GM12878 (cell line): ENCODE measurements at regions not wholly inside any gene's neighbourhood (a gene's known extent, or its start where the extent isn't known, plus 50 kb on each side); places are given as distances from the start of the nearest gene placed in this dataset.

Experiments used
- BCL11A ChIP-seq: IDR thresholded peaks from 2 replicates; pipeline ENCODE4 v1.6.1; 2011; ENCODE audit warnings: low read depth, low read length
- CBFB ChIP-seq: IDR thresholded peaks from 2 replicates; pipeline ENCODE4 v1.6.1; 2016; ENCODE audit warnings: antibody characterized with exemption, low read depth
- FOS ChIP-seq: IDR thresholded peaks from 3 replicates; pipeline ENCODE4 v1.6.1; 2011; ENCODE audit warnings: borderline replicate concordance; ENCODE audit not compliant: insufficient read length; ENCODE audit errors: extremely low read depth
- HDGF ChIP-seq: fragments of 450-650 bp; IDR thresholded peaks from 2 replicates; pipeline ENCODE4 v1.6.1; 2016; ENCODE audit warnings: antibody characterized with exemption
- MTA2 ChIP-seq: fragments of 450-650 bp; IDR thresholded peaks from 2 replicates; pipeline ENCODE4 v1.6.1; 2016; ENCODE audit warnings: low read depth, mild to moderate bottlenecking, moderate library complexity
- PAX5 ChIP-seq: IDR thresholded peaks from 2 replicates; pipeline ENCODE4 v1.6.1; 2011; ENCODE audit warnings: low read depth, low read length, borderline replicate concordance
- POU2F2 ChIP-seq: IDR thresholded peaks from 3 replicates; pipeline ENCODE4 v1.6.1; 2011; ENCODE audit warnings: low read depth, mild to moderate bottlenecking, low read length, borderline replicate concordance
- RELA ChIP-seq: fragments of 450-650 bp; IDR thresholded peaks from 2 replicates; pipeline ENCODE4 v1.8.0; 2014; ENCODE audit warnings: borderline replicate concordance; ENCODE audit not compliant: partially characterized antibody
- SUPT20H ChIP-seq: IDR thresholded peaks from 2 replicates; pipeline ENCODE4 v1.6.1; 2011; ENCODE audit warnings: low read depth, mild to moderate bottlenecking, low read length, moderate library complexity, borderline replicate concordance; ENCODE audit not compliant: control insufficient read depth
- TBL1XR1 ChIP-seq: IDR thresholded peaks from 2 replicates; pipeline ENCODE4 v1.6.1; 2012; ENCODE audit warnings: low read depth, low read length, improper control_type of control experiment
- TCF12 ChIP-seq: IDR thresholded peaks from 2 replicates; pipeline ENCODE4 v1.6.1; 2011; ENCODE audit warnings: low read depth, mild to moderate bottlenecking, low read length
- ZNF207 ChIP-seq: fragments of 450-650 bp; IDR thresholded peaks from 2 replicates; pipeline ENCODE4 v1.6.1; 2014; ENCODE audit warnings: antibody characterized with exemption, mild to moderate bottlenecking, borderline replicate concordance
- TF ChIP-seq, protein P1 (sequence below): fragments of 450-650 bp; formaldehyde crosslinking; IDR thresholded peaks from 2 replicates; pipeline ENCODE4 v1.4.0; 2020; ENCODE audit warnings: mild to moderate bottlenecking, moderate library complexity
- TF ChIP-seq, protein P2 (sequence below): fragments of 450-650 bp; IDR thresholded peaks from 2 replicates; pipeline ENCODE4 v1.6.1; 2016; ENCODE audit warnings: mild to moderate bottlenecking, moderate library complexity, borderline replicate concordance
- TF ChIP-seq, protein P3 (sequence below): IDR thresholded peaks from 2 replicates; pipeline ENCODE4 v1.6.1; 2012; ENCODE audit warnings: low read depth, low read length, improper control_type of control experiment
- TF ChIP-seq, protein P4 (sequence below): IDR thresholded peaks from 2 replicates; pipeline ENCODE4 v1.6.1; 2011; ENCODE audit warnings: borderline replicate concordance, low read depth, mild to moderate bottlenecking, moderate library complexity, low read length; ENCODE audit not compliant: insufficient read depth, poor library complexity, severe bottlenecking
- TF ChIP-seq, protein P5 (sequence below): fragments of 450-650 bp; IDR thresholded peaks from 2 replicates; pipeline ENCODE4 v1.6.1; 2017; ENCODE audit warnings: low read depth, mild to moderate bottlenecking, moderate library complexity

DNA sequence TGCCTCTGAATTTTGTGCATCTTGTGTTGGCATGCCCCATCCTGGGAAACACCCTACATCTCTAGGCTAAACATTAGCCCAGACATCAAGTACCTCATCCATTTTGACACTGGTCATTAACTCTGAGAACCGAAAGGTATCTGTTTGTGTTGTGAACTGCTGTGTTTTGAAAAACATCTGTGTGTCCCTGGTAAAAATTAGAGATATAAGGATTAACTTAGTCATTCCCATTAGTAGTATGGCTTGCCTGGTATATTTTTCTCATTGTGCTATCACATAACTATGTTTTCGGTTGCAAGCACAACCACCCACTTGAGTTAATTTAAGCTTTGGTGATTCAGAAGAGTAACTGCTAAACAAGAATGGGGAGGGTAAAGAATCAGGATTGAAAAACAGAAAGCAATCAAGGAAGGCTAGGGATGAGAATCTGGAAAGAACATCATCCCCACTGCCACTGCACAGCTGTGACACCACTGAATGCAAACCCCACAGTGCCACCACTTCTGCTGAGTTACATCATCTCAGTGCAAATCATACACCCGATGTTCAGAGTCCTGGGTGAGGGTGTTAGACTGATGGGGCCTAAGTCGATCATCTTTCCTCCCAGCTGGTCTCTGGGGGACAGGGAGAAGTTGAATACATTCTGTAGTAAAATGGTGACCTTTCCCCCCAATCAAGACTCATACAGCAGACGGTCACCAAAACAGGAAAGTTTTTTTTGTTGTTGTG, 234.0 kb downstream of the EPHA4 start (continued):
- no peak for TF ChIP-seq FOS
- TF ChIP-seq, protein P1, sequence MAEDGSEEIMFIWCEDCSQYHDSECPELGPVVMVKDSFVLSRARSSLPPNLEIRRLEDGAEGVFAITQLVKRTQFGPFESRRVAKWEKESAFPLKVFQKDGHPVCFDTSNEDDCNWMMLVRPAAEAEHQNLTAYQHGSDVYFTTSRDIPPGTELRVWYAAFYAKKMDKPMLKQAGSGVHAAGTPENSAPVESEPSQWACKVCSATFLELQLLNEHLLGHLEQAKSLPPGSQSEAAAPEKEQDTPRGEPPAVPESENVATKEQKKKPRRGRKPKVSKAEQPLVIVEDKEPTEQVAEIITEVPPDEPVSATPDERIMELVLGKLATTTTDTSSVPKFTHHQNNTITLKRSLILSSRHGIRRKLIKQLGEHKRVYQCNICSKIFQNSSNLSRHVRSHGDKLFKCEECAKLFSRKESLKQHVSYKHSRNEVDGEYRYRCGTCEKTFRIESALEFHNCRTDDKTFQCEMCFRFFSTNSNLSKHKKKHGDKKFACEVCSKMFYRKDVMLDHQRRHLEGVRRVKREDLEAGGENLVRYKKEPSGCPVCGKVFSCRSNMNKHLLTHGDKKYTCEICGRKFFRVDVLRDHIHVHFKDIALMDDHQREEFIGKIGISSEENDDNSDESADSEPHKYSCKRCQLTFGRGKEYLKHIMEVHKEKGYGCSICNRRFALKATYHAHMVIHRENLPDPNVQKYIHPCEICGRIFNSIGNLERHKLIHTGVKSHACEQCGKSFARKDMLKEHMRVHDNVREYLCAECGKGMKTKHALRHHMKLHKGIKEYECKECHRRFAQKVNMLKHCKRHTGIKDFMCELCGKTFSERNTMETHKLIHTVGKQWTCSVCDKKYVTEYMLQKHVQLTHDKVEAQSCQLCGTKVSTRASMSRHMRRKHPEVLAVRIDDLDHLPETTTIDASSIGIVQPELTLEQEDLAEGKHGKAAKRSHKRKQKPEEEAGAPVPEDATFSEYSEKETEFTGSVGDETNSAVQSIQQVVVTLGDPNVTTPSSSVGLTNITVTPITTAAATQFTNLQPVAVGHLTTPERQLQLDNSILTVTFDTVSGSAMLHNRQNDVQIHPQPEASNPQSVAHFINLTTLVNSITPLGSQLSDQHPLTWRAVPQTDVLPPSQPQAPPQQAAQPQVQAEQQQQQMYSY (CRISPR knock-in tag) = no peak
- TF ChIP-seq POU2F2 = no peak
- TF ChIP-seq, protein P2, sequence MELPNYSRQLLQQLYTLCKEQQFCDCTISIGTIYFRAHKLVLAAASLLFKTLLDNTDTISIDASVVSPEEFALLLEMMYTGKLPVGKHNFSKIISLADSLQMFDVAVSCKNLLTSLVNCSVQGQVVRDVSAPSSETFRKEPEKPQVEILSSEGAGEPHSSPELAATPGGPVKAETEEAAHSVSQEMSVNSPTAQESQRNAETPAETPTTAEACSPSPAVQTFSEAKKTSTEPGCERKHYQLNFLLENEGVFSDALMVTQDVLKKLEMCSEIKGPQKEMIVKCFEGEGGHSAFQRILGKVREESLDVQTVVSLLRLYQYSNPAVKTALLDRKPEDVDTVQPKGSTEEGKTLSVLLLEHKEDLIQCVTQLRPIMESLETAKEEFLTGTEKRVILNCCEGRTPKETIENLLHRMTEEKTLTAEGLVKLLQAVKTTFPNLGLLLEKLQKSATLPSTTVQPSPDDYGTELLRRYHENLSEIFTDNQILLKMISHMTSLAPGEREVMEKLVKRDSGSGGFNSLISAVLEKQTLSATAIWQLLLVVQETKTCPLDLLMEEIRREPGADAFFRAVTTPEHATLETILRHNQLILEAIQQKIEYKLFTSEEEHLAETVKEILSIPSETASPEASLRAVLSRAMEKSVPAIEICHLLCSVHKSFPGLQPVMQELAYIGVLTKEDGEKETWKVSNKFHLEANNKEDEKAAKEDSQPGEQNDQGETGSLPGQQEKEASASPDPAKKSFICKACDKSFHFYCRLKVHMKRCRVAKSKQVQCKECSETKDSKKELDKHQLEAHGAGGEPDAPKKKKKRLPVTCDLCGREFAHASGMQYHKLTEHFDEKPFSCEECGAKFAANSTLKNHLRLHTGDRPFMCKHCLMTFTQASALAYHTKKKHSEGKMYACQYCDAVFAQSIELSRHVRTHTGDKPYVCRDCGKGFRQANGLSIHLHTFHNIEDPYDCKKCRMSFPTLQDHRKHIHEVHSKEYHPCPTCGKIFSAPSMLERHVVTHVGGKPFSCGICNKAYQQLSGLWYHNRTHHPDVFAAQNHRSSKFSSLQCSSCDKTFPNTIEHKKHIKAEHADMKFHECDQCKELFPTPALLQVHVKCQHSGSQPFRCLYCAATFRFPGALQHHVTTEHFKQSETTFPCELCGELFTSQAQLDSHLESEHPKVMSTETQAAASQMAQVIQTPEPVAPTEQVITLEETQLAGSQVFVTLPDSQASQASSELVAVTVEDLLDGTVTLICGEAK = no peak
- TF ChIP-seq SUPT20H = no peak
- TF ChIP-seq BCL11A = no peak
- TF ChIP-seq TCF12 = no peak
- TF ChIP-seq, protein P3, sequence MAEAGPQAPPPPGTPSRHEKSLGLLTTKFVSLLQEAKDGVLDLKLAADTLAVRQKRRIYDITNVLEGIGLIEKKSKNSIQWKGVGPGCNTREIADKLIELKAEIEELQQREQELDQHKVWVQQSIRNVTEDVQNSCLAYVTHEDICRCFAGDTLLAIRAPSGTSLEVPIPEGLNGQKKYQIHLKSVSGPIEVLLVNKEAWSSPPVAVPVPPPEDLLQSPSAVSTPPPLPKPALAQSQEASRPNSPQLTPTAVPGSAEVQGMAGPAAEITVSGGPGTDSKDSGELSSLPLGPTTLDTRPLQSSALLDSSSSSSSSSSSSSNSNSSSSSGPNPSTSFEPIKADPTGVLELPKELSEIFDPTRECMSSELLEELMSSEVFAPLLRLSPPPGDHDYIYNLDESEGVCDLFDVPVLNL = no peak
- no peak for TF ChIP-seq CBFB
- TF ChIP-seq RELA = no peak
- peak; percentile 74 for TF ChIP-seq MTA2
- TF ChIP-seq ZNF207 = no peak
- TF ChIP-seq, protein P4, sequence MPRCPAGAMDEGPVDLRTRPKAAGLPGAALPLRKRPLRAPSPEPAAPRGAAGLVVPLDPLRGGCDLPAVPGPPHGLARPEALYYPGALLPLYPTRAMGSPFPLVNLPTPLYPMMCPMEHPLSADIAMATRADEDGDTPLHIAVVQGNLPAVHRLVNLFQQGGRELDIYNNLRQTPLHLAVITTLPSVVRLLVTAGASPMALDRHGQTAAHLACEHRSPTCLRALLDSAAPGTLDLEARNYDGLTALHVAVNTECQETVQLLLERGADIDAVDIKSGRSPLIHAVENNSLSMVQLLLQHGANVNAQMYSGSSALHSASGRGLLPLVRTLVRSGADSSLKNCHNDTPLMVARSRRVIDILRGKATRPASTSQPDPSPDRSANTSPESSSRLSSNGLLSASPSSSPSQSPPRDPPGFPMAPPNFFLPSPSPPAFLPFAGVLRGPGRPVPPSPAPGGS = no peak
- TF ChIP-seq HDGF = no peak
- no peak for TF ChIP-seq PAX5
- TF ChIP-seq TBL1XR1 = no peak
- TF ChIP-seq, protein P5, sequence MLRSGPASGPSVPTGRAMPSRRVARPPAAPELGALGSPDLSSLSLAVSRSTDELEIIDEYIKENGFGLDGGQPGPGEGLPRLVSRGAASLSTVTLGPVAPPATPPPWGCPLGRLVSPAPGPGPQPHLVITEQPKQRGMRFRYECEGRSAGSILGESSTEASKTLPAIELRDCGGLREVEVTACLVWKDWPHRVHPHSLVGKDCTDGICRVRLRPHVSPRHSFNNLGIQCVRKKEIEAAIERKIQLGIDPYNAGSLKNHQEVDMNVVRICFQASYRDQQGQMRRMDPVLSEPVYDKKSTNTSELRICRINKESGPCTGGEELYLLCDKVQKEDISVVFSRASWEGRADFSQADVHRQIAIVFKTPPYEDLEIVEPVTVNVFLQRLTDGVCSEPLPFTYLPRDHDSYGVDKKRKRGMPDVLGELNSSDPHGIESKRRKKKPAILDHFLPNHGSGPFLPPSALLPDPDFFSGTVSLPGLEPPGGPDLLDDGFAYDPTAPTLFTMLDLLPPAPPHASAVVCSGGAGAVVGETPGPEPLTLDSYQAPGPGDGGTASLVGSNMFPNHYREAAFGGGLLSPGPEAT = 0 out of 2 replicates have a peak, but pooled peaks have one; percentile 24
